Lung (tissue), 11 donors: ENCODE measurements at regions not wholly inside any gene's neighbourhood (a gene's known extent, or its start where the extent isn't known, plus 50 kb on each side); places are given as distances from the start of the nearest gene placed in this dataset.

Source experiments
- ATAC-seq: fragments of 200-7000 bp; cut with Tn5 transposase; one replicate; pipeline ENCODE4 v1.9.1; 2020; ENCODE audit warnings: moderate number of reproducible peaks; ENCODE audit not compliant: insufficient read depth, low FRiP score
- DNase-seq, 3 donors: peaks; one replicate each; pipeline ENCODE4 v3.0.0-alpha.2; 2013 to 2017
- H3K27ac ChIP-seq, 2 donors: one replicate each; pipeline ENCODE4 v1.5.1; 2013; ENCODE audit warnings: mild to moderate bottlenecking in 2 of 2, moderate library complexity in 2 of 2, control low read depth in 1 of 2, inconsistent platforms in 1 of 2, low read depth in 1 of 2, low read length in 1 of 2
- H3K27me3 ChIP-seq, 3 donors: one replicate each; pipeline ENCODE4 v1.5.1; 2013; ENCODE audit warnings: low read length in 2 of 3; ENCODE audit not compliant: control insufficient read depth in 3 of 3, insufficient read depth in 3 of 3
- H3K36me3 ChIP-seq, 4 donors: one replicate each; pipeline ENCODE4 v1.5.1; 2013; ENCODE audit warnings: low read length in 4 of 4, mild to moderate bottlenecking in 1 of 4, moderate library complexity in 1 of 4; ENCODE audit not compliant: control insufficient read depth in 4 of 4, insufficient read depth in 4 of 4
- H3K4me1 ChIP-seq, 5 donors: one replicate each; pipeline ENCODE4 v1.5.1; 2013; ENCODE audit warnings: low read length in 5 of 5, mild to moderate bottlenecking in 2 of 5, moderate library complexity in 1 of 5; ENCODE audit not compliant: control insufficient read depth in 5 of 5, insufficient read depth in 5 of 5
- H3K4me3 ChIP-seq: one replicate; pipeline ENCODE4 v1.5.1; 2013; ENCODE audit warnings: mild to moderate bottlenecking, control low read depth, moderate library complexity
- H3K9ac ChIP-seq, 2 donors: one replicate each; pipeline ENCODE4 v1.5.1; 2013; ENCODE audit warnings: low read length in 2 of 2, control low read depth in 1 of 2; ENCODE audit not compliant: insufficient read depth in 1 of 2
- H3K9me3 ChIP-seq, 4 donors: one replicate each; pipeline ENCODE4 v1.5.1; 2013; ENCODE audit warnings: low read length in 3 of 4, mild to moderate bottlenecking in 1 of 4, moderate library complexity in 1 of 4; ENCODE audit not compliant: control insufficient read depth in 4 of 4, insufficient read depth in 3 of 4
- CTCF ChIP-seq: IDR thresholded peaks from 2 replicates; pipeline ENCODE4 v1.5.1; 2012; ENCODE audit warnings: mild to moderate bottlenecking; ENCODE audit errors: control extremely low read depth, extremely low read depth
- WGBS, 2 donors: extraction: QIAGEN DNeasy Blood & Tissue Kit; methylation state at CpG; one replicate each; pipeline ENCODE4 v1.1.7; 2013; 5-methylcytosine and 5-hydroxymethylcytosine counted together
- donor health status: control.
- donor health status: control.
- donor health status: Bipolar disorder and iron deficiency.
- donor health status: healthy.
- donor health status: DM: yes; HTN: yes; CAD: no.

- no peak for TF ChIP-seq CTCF
- H3K9ac ChIP-seq, result no peak overlapping the region
- no peak overlapping the region for H3K4me3 ChIP-seq
- peaks cover 0 to 6% (median 2%) of the 10 kb centered on the region in 4 donors for H3K9me3 ChIP-seq
- ATAC-seq, result no peak
- no peak for DNase-seq
- no peaks in the 10 kb centered on the region for H3K27me3 ChIP-seq
- no peak overlapping the region for H3K27ac ChIP-seq
- 73 to 93% methylated on average over 3 of the region's 3 CpGs for WGBS, 2 donors
- H3K36me3 ChIP-seq, result no peaks in the 10 kb centered on the region
- peaks cover 0 to 4% (median 0%) of the 10 kb centered on the region in 5 donors for H3K4me1 ChIP-seq
Observed at GRCh38 chr16:65415460-65415859, 293.6 kb upstream of the CDH11 start.

GRCh38 chr16:65414284-65414984, 292.6 kb upstream of the CDH11 start:
- H3K9me3 ChIP-seq, result no peaks in the 10 kb centered on the region
- DNase-seq (no peak), ATAC-seq (no peak)
- H3K9ac ChIP-seq, result no peak overlapping the region
- TF ChIP-seq CTCF, result no peak
- no peaks in the 10 kb centered on the region for H3K27me3 ChIP-seq
- H3K4me3 ChIP-seq, result no peak overlapping the region
- no peaks in the 10 kb centered on the region for H3K36me3 ChIP-seq
- no peak overlapping the region for H3K27ac ChIP-seq
- H3K4me1 ChIP-seq, result peaks cover 0 to 4% (median 0%) of the 10 kb centered on the region in 5 donors
- WGBS, 2 donors, result 80 to 86% methylated on average over 7 of the region's 7 CpGs

- Histone ChIP-seq H3K9me3 (no peaks in the 10 kb centered on the region), H3K9ac (no peak overlapping the region), H3K4me1 (peaks cover 0 to 4% (median 0%) of the 10 kb centered on the region in 5 donors), H3K36me3 (no peaks in the 10 kb centered on the region), H3K4me3 (no peak overlapping the region), H3K27ac (no peak overlapping the region), H3K27me3 (no peaks in the 10 kb centered on the region)
- ATAC-seq, result no peak
- no peak for TF ChIP-seq CTCF
- WGBS, 2 donors, result 89 to 92% methylated on average over 2 of the region's 2 CpGs
- DNase-seq, result no peak
Observed at GRCh38 chr16:65413861-65414260, 292.0 kb upstream of the CDH11 start.

- Histone ChIP-seq H3K27ac (no peak overlapping the region), H3K27me3 (no peaks in the 10 kb centered on the region), H3K9me3 (no peaks in the 10 kb centered on the region), H3K9ac (no peak overlapping the region), H3K4me3 (no peak overlapping the region), H3K36me3 (no peaks in the 10 kb centered on the region), H3K4me1 (peaks cover 0 to 4% (median 0%) of the 10 kb centered on the region in 5 donors)
- 83 to 87% methylated on average over 4 of the region's 4 CpGs for WGBS, 2 donors
- no peak for DNase-seq
- ATAC-seq, result no peak
- no peak for TF ChIP-seq CTCF
Observed at GRCh38 chr16:65410801-65411200, 288.9 kb upstream of the CDH11 start.
